ENCODE measurements at regions not wholly inside any gene's neighbourhood (a gene's known extent, or its start where the extent isn't known, plus 50 kb on each side); places are given as distances from the start of the nearest gene placed in this dataset.

DNA sequence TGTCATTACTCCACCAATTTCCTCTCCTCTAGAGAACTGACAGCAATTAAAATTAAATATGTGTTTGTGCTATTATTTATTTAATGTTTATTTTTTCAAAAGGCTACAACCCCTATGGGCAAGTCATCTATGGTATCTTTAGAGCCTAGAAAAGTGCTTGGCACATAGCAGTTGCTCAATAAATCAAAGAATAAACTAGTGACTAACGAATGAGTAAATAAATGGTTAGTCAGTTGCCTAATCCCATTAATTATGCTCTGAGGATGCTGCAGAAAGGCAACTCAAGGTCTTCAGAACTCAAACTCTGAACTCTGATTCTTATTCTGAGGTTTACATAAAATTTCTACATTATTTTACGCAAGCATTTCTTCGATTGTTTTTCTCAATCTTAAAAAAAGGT lies 193.0 kb upstream of the TSHZ2 start:
- no peak overlapping the region for H2AFZ ChIP-seq (ENCODE audit: low read length)
- H4K20me1 ChIP-seq (ENCODE audit: low read length): no peaks in the 10 kb centered on the region
- H3K4me3 ChIP-seq (ENCODE audit: low read length): no peak overlapping the region
- DNase-seq: no peak
- no peaks in the 10 kb centered on the region for H3K9me2 ChIP-seq (replicated peaks; ENCODE audit: low read length)
- no TSS peak for BruUV-seq (replicated peaks)
- ATAC-seq: no peak
- H3K79me2 ChIP-seq (ENCODE audit: low read length): no peaks in the 10 kb centered on the region
- TF ChIP-seq EZH2 (IDR thresholded peaks at IDR 0.05; ENCODE audit: low read length, unreplicated experiment) (no peak), EZH2phosphoT487 (IDR thresholded peaks at IDR 0.05; ENCODE audit: borderline replicate concordance, low read length) (no peak)
- TF ChIP-seq, protein P1, sequence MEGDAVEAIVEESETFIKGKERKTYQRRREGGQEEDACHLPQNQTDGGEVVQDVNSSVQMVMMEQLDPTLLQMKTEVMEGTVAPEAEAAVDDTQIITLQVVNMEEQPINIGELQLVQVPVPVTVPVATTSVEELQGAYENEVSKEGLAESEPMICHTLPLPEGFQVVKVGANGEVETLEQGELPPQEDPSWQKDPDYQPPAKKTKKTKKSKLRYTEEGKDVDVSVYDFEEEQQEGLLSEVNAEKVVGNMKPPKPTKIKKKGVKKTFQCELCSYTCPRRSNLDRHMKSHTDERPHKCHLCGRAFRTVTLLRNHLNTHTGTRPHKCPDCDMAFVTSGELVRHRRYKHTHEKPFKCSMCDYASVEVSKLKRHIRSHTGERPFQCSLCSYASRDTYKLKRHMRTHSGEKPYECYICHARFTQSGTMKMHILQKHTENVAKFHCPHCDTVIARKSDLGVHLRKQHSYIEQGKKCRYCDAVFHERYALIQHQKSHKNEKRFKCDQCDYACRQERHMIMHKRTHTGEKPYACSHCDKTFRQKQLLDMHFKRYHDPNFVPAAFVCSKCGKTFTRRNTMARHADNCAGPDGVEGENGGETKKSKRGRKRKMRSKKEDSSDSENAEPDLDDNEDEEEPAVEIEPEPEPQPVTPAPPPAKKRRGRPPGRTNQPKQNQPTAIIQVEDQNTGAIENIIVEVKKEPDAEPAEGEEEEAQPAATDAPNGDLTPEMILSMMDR (conservative IDR thresholded peaks at IDR 0.05; ENCODE audit: low read depth, low read length): no peak
- no peaks in the 10 kb centered on the region for H3K4me1 ChIP-seq (ENCODE audit: insufficient read depth, low read length)
- H3K27me3 ChIP-seq (ENCODE audit: low read length): no peaks in the 10 kb centered on the region
- H3K9me3 ChIP-seq (ENCODE audit: low read length): 0 out of 2 replicates have a peak, but pooled peaks cover 7% of the 10 kb centered on the region
- H3K36me3 ChIP-seq (ENCODE audit: low read depth, low read length): no peaks in the 10 kb centered on the region
- CTCF ChIA-PET: no interaction called here
- no peak overlapping the region for H3K9ac ChIP-seq (ENCODE audit: low read length)
- POLR2A ChIA-PET (ENCODE audit: unreplicated experiment): no interaction called here
- intact Hi-C loops (cut with micrococcal nuclease): no loop called here
- H3F3A ChIP-seq (ENCODE audit: low read length, unreplicated experiment): no peaks in the 10 kb centered on the region
- no peak overlapping the region for H3K27ac ChIP-seq (ENCODE audit: low read length)
- H3K4me2 ChIP-seq (ENCODE audit: low read length): no peak overlapping the region

GRCh38 chr20:52777171-52777570 lies 195.0 kb upstream of the TSHZ2 start:
- no peak overlapping the region for H3K27ac ChIP-seq (ENCODE audit: low read length)
- H3K9me2 ChIP-seq (replicated peaks; ENCODE audit: low read length): no peaks in the 10 kb centered on the region
- ATAC-seq (no peak), DNase-seq (no peak)
- no peak overlapping the region for H3K9ac ChIP-seq (ENCODE audit: low read length)
- BruUV-seq (replicated peaks): no TSS peak
- intact Hi-C loops (cut with micrococcal nuclease): no loop called here
- TF ChIP-seq EZH2phosphoT487 (IDR thresholded peaks at IDR 0.05; ENCODE audit: borderline replicate concordance, low read length) (no peak), EZH2 (IDR thresholded peaks at IDR 0.05; ENCODE audit: low read length, unreplicated experiment) (no peak)
- TF ChIP-seq, protein P1 (conservative IDR thresholded peaks at IDR 0.05; ENCODE audit: low read depth, low read length): no peak
- H3K4me2 ChIP-seq (ENCODE audit: low read length): no peak overlapping the region
- no peaks in the 10 kb centered on the region for H3K79me2 ChIP-seq (ENCODE audit: low read length)
- H3K4me3 ChIP-seq (ENCODE audit: low read length): no peak overlapping the region
- CTCF ChIA-PET: no interaction called here
- no peaks in the 10 kb centered on the region for H4K20me1 ChIP-seq (ENCODE audit: low read length)
- POLR2A ChIA-PET (ENCODE audit: unreplicated experiment): no interaction called here
- H3F3A ChIP-seq (ENCODE audit: low read length, unreplicated experiment): no peaks in the 10 kb centered on the region
- no peak overlapping the region for H2AFZ ChIP-seq (ENCODE audit: low read length)
- H3K9me3 ChIP-seq (ENCODE audit: low read length): no peaks in the 10 kb centered on the region
- no peaks in the 10 kb centered on the region for H3K4me1 ChIP-seq (ENCODE audit: insufficient read depth, low read length)
- H3K36me3 ChIP-seq (ENCODE audit: low read depth, low read length): no peaks in the 10 kb centered on the region
- no peaks in the 10 kb centered on the region for H3K27me3 ChIP-seq (ENCODE audit: low read length)

DNA sequence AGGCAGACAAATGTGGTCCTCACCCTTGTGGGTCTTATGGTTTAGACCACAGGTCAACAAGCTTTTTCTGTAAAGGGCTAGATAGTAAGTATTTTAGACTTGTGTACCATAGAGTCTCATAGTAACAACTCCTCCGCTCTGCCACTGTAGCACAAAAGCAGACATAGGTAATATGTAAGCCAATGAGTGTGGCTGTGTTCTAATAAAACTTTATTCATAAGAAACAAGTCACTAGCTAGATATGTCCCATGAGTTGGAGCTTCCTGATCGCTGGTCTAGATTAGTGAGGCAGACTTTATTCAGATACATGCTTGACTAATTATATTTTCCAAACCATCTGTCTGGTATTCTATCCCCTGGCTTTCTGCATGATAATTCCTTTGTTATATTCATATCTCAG lies 196.4 kb upstream of the TSHZ2 start:
- ATAC-seq: no peak
- Histone ChIP-seq H3K36me3 (ENCODE audit: low read depth, low read length) (no peaks in the 10 kb centered on the region), H3K4me2 (ENCODE audit: low read length) (no peak overlapping the region), H3K79me2 (ENCODE audit: low read length) (no peaks in the 10 kb centered on the region), H3K4me3 (ENCODE audit: low read length) (no peak overlapping the region), H3K4me1 (ENCODE audit: insufficient read depth, low read length) (no peaks in the 10 kb centered on the region), H4K20me1 (ENCODE audit: low read length) (no peaks in the 10 kb centered on the region), H2AFZ (ENCODE audit: low read length) (no peak overlapping the region), H3K27me3 (ENCODE audit: low read length) (no peaks in the 10 kb centered on the region), H3F3A (ENCODE audit: low read length, unreplicated experiment) (no peaks in the 10 kb centered on the region), H3K9me2 (replicated peaks; ENCODE audit: low read length) (no peaks in the 10 kb centered on the region), H3K27ac (ENCODE audit: low read length) (no peak overlapping the region), H3K9me3 (ENCODE audit: low read length) (no peaks in the 10 kb centered on the region), H3K9ac (ENCODE audit: low read length) (no peak overlapping the region)
- ChIA-PET CTCF (no interaction called here), POLR2A (ENCODE audit: unreplicated experiment) (no interaction called here)
- intact Hi-C loops (cut with micrococcal nuclease): no loop called here
- DNase-seq: no peak
- TF ChIP-seq EZH2phosphoT487 (IDR thresholded peaks at IDR 0.05; ENCODE audit: borderline replicate concordance, low read length) (no peak), EZH2 (IDR thresholded peaks at IDR 0.05; ENCODE audit: low read length, unreplicated experiment) (no peak)
- TF ChIP-seq, protein P1 (conservative IDR thresholded peaks at IDR 0.05; ENCODE audit: low read depth, low read length): no peak
- BruUV-seq (replicated peaks): no TSS peak
